ENCODE measurements at regions not wholly inside any gene's neighbourhood (a gene's known extent, or its start where the extent isn't known, plus 50 kb on each side); places are given as distances from the start of the nearest gene placed in this dataset.

GRCh38 chr3:132900481-132900880 is 137.7 kb upstream of the TMEM108 start:
- ChIA-PET CTCF (ENCODE audit: low intra/inter-chr PET ratio) (no interaction called here), POLR2A (no interaction called here)
- Histone ChIP-seq H3K9me1 (ENCODE audit: control insufficient read depth, insufficient read depth, low read length) (no peaks in the 10 kb centered on the region), H3K4me2 (ENCODE audit: insufficient read depth, low read length) (no peak overlapping the region), H3K9me3 (replicated peaks; ENCODE audit: control insufficient read depth, insufficient read depth, low read depth, low read length) (no peaks in the 10 kb centered on the region), H3K4me3 (no peak overlapping the region), H3K9ac (ENCODE audit: insufficient read depth in 1 of 2, low read depth in 2 of 2, low read length in 2 of 2) (no peak overlapping the region), H3K79me2 (ENCODE audit: control insufficient read depth, insufficient read depth, low read length) (no peaks in the 10 kb centered on the region), H3K27me3 (ENCODE audit: control insufficient read depth in 2 of 2, insufficient read depth in 2 of 2, low read length in 2 of 2) (no peaks in the 10 kb centered on the region), H3K4me1 (replicated peaks in 1 of 2; ENCODE audit: control insufficient read depth in 2 of 2, insufficient read depth in 2 of 2, low read length in 2 of 2) (no peaks in the 10 kb centered on the region; a peak in 1 of 5 replicates), H3K36me3 (ENCODE audit: control insufficient read depth, insufficient read depth, low read length) (no peaks in the 10 kb centered on the region), H4K20me1 (replicated peaks; ENCODE audit: control insufficient read depth, insufficient read depth, low read length) (no peaks in the 10 kb centered on the region), H2AFZ (ENCODE audit: low read depth, low read length) (peak overlapping the region; percentile 16; the same call in 1 of the 2 replicates), H3K27ac (ENCODE audit: extremely low read depth, low read depth, low read length) (no peak overlapping the region)
- DNase-seq (ENCODE audit: extremely low read depth in 1 of 4, low spot score in 3 of 4), result no peak
- intact Hi-C loops (cut with micrococcal nuclease) (no loop called here), in situ Hi-C loops (cut with MboI) (no loop called here)
- no TSS peak for BruUV-seq (replicated peaks)
- no peak for FAIRE-seq
- TF ChIP-seq CSDE1 (IDR thresholded peaks at IDR 0.05) (no peak), ZKSCAN3 (CRISPR knock-in tag; IDR thresholded peaks at IDR 0.05) (no peak), HLTF (IDR thresholded peaks at IDR 0.05) (no peak), WHSC1 (IDR thresholded peaks at IDR 0.05; ENCODE audit: low read length) (no peak), EHMT2 (IDR thresholded peaks at IDR 0.05) (no peak), THAP7 (CRISPR knock-in tag; IDR thresholded peaks at IDR 0.05) (no peak), TFAM (CRISPR knock-in tag; conservative IDR thresholded peaks at IDR 0.05) (no peak), ZNF785 (CRISPR knock-in tag; IDR thresholded peaks at IDR 0.05) (no peak), PHTF2 (CRISPR knock-in tag; IDR thresholded peaks at IDR 0.05) (no peak), ZNF644 (tag; IDR thresholded peaks at IDR 0.05; ENCODE audit: low read depth) (no peak), PBX2 (CRISPR knock-in tag; IDR thresholded peaks at IDR 0.05; ENCODE audit: low read depth) (no peak), PBX2 (tag; conservative IDR thresholded peaks at IDR 0.05; ENCODE audit: low read depth) (no peak)
- ATAC-seq, result no peak
